GM18520 (cell line): ENCODE measurements at regions not wholly inside any gene's neighbourhood (a gene's known extent, or its start where the extent isn't known, plus 50 kb on each side); places are given as distances from the start of the nearest gene placed in this dataset.

ENCODE experiments used
- ATAC-seq: cut with Tn5 transposase; IDR thresholded peaks from one replicate; pipeline ENCODE4 v1.9.1; 2021; ENCODE audit not compliant: unreplicated experiment

DNA sequence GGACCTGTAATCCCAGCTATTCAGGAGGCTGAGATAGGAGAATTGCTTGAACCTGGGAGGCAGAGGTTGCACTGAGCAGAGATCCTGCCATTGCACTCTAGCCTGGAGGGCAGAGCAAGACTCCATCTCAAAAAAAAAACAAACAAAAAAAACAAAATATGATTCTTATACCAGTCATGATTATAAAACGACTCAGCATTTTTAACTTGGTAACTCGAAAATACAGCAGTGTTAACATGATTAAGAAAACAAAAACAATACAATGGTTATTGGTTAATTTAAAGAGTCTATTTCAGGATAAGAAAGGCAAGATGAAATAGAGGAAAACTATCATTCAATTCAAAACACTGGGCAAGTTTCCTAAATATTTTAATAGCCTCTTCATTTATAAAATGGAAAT lies 865.3 kb downstream of the PCDH7 start:
- no peak for ATAC-seq

DNA sequence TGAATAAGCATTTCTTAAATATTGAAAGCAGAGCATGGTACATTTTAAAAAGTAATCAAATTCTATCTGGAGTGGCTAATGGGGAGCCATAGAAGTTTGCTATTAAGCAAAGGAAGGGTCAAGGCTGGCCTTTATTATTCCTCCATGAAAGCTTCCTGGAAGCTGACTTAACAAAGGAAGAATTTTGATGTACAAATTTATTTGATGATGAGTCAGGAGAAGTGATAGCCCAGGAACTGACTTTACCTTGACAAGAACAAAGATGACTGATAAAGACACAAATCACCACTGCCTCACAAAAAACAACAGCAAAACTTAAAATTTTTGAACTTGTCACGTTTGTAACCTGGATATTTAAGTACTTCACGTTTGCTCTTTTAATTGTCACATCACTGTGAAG lies 872.1 kb downstream of the PCDH7 start:
- no peak for ATAC-seq

DNA sequence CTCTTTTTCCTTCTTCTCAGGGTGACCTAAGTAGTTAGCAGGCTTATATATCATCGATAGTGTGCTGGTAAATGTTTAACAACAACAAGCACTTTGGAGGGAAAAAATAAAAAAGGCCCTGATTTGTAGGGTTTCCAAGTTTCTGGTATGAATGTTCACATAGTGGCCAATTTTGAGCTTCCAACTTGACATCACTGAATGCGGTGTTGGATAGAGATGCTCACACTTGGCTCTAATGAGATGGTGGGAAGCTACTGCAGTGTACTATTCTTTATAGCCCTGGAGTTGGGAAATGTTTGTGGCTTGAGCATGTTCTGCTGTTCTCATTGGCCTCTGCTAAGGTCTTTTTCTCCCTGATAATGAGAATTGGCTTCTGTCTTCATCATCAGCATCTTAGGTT lies 875.3 kb downstream of the PCDH7 start:
- ATAC-seq = no peak

DNA sequence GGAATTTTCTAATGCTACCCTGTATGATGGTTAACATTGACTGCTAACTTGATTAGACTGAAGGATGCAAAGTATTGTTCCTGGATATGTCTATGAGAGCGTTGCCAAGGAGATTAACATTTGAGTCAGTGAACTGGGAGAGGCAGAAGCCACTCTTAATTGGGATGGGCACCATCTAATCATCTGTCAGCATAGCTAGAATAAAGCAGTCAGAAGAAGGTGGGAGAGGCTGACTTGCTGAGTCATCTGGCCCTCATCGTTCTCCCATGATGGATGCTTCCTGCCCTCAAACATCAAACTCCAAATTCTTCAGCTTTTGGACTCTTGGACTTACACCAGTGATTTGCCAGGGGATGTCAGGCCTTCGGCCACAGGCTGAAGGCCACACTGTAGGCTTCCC lies 878.5 kb downstream of the PCDH7 start:
- ATAC-seq = no peak

DNA sequence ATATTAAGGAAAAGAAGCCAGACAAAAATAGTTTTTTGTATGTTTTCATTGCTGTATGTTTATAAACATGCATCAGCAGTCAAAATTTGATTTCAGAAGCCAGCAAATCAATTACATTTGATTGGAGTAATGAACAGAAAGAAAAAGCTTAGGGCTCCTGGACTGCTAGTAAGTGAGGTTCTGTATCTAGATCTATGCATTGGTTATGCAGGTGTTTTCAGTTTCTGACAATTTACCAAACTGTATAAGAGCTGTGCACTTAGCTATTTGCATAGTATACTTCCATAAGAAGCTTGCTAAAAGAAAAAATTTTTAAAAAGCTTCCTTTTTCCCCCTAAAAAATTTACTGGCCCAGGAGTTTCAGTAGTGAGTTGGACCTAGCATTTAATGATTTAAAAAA lies 881.6 kb downstream of the PCDH7 start:
- no peak for ATAC-seq

DNA sequence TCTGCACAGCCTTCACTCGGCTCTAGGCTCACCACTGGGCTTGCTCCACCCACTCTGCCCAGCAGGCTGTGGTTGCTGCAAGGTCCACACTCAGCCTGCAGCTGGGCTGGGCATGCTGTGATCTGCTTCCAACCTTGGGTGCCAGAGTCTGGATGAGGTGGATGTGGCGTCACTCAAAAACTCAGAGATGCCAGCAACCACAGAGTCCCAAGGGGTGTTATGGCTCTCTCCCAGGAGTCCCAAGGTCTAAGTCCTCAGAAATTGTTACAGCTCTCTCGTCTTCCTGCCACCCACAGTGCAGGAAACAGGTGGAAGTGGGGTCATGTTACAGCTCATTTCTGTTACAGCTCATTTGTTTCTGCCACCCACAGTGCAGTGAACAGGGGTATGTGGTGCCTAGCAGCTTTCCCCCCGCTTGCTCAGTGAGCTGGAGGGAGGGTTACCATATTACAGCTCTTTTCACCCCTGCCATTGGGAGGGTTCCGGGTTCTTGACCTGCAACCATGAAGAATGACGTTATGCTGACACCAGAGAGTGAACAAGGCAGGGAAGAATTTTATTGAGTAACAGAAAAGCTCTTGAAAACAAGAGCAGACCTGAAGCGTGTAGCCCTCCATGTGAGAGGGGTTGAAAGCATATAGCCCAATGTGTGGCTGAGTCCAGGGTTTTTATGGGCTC lies 893.9 kb downstream of the PCDH7 start:
- no peak for ATAC-seq

DNA sequence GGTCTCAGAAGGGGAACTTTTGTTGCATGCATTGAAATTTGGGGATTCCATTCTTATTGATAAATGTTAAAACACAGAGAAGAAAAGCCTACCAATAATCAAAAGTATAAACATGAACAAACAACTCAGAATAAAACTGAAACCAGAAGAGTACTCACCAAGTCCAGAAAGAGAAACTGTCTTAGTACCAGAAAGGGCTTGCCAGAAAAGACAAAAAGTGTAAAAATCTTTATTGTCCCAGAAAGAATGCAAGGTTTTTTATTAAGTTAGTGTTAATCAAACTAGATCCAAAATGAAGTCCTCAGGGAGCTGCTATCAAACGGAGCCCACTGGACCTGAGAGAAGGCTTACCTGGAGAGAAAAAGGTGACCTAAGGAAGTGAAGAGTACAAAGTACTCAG lies 897.5 kb downstream of the PCDH7 start:
- no peak for ATAC-seq

DNA sequence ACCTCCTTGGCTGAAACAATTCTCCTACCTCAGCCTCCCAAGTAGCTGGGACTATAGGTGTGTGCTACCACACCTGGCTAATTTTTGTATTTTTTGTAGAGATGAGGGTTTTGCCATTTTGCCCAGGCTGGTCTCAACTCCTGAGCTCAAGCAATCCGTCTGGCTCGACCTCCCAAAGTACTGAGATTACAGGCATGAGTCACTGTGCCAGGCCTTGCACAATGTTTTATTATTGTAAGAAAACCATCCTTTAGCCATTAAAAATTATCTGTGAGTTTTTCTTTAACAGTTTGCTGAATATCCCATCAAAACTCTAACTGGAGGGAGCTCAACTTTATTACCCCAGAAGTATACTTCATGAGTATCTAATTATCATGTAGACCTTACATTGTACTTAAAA lies 900.3 kb downstream of the PCDH7 start:
- ATAC-seq = no peak

DNA sequence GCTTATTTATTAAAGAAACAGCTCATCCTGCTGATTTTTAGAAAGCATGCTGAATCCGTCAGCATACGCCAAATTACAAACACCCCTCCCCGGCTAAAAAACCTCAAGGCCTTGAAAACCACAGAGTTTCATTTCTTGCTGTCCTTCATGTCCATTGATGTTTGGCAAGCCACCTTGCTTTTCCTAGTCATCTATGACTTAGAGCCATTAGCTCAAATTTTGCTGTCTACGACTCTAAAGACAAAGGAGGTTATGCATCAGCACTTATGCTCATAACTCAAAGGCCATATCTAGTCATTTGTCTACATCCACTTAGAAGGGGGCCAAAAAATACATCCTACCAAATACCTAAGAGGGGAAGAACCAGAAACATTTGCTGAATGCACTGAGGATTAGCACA lies 925.1 kb downstream of the PCDH7 start:
- ATAC-seq = no peak

DNA sequence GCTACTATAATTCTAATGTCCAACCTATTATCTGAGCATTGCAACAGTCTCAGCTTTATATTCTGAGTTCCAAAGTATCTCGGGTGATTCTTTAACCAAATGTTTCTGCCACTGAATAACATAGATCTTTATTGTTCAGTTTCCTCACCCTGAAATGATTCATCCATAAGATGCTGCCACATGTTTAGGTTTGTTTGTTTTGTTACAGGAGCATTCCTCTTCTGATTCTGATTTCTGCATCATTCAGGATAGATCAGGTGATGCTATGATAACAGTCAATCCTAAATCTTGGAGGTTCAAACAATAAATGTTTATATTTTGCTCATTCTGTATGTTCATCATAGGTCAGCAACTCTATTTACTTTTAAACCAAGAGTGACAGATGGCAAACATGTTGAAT lies 927.6 kb downstream of the PCDH7 start:
- ATAC-seq = no peak

DNA sequence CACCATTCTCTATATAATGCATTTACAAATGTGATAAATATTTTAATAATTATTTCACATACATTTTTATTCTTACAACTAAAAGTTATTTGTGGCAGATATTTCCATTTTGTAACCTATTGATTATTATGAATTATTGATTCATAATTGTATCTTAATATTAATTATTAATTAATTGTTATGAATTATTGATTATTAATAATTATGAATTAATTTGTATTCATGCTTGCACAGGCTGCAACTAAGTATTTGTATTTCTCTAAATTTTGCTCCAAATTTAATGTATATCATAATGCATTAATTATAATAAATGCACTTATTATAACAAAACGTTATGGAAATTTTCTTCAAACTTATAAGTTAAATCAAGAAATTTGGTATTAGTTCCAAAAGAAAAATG lies 929.7 kb downstream of the PCDH7 start:
- no peak for ATAC-seq

DNA sequence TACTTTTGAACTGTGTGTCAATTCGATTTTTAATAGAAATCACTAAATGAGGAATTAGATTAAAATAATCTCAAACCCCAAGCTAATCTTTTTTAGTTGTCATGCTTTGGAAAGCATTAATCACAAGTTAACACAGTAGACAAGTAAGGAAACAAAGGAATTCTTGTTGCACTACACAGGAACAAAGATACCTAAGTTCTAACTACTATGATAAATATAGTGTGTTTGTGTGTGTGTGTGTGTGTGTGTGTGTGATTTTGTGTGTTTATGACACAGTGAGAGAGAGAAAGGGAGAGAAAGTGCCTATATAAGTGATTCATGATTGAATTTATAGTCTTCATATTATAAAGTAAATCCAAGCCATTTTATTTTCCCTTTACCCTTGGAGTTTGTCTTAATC lies 931.4 kb downstream of the PCDH7 start:
- ATAC-seq = no peak

DNA sequence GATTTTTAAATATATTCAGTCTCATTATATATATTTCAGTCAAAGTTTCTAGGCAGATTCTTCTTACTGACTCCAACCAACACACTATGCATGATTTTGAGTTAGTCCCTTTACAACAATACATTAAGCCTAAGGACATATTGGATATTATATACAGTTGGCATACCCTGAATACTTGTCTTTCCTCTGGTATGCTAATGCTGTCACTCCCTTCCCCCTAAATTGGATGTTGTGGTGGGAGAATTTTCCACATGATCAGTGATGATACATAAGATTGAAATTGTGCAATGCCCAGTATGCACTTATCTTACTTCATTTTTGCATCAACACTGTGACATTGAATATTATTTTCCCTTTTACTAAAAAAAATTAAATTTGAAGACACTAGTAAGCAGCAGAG lies 935.2 kb downstream of the PCDH7 start:
- no peak for ATAC-seq

DNA sequence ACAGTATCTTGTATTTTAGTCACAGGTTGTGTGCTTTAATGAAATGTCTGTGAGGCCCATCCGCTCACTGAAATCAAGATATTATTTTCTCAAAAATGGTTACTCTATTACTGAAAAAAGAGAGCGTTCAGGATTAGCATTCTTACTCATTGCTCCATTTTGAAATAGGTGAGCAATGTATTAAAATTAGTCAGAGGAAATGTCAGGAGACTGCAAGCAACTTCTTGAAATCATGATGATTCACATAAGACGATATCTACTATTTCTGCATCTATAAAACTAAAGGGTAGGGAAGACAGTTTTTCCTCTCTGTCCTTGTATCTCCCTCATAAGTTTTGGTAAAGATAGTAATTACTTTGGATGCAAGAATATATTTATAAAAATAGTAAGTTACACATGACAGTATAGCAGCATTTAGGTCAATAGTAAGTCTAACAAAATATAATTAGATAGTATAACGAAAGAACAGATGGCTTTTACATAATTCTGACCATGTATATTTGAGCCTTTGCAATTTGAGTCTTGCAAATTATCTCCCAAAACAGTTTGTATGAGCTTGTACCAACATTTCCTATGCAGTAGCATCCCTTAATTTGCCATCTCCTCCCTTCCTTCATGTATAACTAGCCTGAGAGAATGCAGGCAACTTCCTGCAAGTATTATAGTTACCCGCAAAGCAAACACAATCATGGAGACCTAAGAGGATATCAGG lies 937.8 kb downstream of the PCDH7 start:
- ATAC-seq = no peak

DNA sequence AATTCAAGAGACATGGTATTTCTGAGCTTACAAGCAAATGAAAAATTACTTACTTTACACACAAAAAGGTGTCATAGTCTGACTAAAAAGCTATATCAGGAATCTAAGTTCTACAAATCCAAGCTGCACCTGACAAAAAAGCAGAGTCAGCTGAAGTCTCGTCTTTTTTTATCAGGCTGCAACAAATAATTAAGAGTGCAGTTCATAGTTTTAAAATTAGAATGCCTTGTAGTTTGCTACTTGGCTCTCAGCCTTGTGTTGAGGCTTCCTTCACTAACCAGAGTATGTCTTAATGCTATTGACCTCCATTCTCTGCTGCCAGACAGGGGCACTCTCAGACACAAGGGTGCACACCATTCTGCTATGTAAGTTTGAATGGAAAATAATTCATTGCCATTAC lies 940.7 kb downstream of the PCDH7 start:
- ATAC-seq = no peak

DNA sequence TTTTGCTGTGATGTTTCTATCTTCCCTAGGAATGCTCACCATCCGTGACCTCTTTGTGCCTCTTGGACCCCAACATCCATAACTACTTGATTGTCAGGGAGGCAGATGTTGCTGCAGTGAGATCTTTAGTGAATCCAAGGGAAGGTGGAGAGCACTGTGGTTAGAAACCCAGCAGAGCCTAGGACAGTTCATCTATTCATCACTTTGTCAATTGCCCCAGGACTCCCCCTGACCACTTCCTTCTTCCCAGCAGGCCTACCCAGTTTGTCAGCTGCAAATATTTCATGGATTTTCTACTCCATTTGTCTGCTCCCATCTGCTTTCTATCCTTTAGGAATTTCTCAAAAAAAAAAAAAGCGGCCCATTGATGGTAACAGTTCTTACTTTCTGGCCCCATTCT lies 942.8 kb downstream of the PCDH7 start:
- ATAC-seq = no peak

DNA sequence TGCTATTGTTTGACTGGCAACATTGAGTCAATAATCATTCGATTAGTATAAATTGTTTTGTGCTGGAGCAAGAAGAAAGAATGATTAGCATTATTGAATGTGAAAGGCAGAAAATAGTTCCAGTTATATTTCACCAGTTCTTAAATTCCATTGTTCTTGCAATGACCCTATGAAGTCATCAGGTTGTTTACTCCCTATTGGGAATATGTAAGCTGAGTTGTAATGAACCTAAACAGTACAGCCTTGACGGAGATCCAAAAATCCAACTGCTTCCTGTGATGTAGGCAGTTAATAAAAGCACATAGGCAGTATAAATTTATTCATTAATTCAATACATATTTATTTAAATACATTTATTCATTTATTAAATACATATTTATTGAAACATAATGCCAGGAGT lies 947.5 kb downstream of the PCDH7 start:
- no peak for ATAC-seq

DNA sequence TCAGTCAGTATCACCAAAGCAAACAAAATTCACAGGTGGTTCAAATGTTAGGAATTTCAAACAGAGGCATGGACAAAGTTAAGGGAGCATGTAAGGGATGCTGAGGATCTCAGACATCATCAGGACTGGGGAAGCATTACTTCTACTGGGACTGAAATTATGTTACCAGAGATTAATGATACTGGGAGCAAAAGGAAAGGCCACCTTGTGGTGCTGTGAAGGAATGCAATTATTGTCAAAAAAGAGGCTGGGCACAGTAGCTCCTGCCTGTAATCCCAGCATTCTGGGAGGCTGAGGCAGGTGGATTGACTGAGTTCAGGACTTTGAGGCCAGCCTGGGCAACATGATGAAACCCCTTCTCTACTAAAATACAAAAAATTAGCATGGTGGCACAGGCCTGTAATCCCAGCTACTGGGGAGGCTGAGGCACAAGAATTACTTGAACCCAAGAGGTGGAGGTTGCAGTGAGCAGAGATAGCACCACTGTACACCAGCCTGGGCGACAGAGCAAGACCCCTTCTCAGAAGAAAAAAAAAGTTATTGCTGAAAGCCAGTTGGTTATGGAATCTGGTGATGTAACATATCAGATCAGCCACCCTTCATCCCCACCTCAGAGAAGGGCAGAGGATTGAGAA lies 954.3 kb downstream of the PCDH7 start:
- ATAC-seq = no peak

DNA sequence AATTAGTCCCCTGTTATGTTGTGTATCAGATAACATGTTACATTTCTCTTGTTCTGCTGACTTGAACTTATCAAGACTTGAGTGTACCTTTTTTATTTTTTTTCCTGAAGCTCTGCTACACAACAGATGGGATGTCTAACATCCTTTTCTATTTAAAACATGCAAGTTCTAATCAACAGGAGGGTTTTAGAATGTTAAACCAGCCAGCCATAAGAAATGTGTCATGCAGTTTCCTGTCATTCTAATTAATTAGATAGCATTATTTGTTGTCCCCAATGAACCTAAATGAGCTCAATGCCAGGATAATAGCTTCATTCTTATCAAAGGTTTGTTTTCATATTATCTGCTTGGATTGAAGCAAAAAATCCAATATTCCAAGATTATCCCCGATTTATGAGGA lies 958.2 kb downstream of the PCDH7 start:
- ATAC-seq = no peak

DNA sequence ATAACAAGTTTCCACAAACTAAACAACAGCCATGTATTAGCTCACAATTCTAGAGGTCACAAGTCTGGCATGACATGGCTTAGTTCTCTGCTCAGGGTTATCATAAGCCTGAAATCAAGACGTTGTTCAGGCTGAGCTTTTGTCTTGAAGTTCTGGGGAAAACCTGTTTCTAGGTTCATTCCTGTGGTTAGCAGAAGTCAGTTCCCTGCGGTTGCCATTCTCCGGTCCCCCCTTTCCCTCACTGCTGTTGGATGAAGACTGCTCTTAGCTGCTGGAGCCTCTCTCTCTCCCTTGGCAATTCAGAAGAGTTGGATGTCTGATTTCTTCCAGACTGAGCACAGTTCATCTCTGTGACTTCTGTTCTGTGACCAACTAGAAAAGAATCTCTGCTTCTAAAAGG lies 962.6 kb downstream of the PCDH7 start:
- ATAC-seq = no peak

DNA sequence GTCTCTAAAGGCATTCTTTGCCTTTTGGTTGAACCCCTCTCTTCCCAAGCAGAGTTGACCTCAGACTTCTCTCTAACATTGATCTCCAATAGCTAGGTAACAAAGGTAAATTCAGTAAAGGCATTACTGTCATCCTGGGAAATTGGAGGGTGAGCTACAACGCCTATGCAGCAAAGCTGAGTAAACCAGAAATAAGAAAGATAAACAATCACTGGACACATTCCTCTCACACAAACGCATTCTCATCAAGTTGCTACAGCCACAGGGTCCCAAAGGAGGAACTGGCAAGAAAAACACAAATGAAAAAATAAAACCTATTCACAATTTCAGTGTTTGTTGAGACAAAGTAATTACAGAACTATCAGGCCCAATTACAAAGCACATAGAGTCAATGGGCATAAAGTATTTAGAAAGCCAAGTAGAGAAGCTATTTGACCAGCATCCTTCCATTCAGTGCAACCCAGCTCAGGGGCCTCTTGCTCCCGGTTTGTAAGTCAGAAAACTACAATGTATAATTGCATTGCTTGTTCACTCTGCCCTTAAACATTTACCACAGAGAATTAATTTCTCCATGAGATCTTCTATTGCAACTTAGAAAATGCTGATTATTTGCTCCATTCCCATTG lies 967.7 kb downstream of the PCDH7 start:
- ATAC-seq = no peak

DNA sequence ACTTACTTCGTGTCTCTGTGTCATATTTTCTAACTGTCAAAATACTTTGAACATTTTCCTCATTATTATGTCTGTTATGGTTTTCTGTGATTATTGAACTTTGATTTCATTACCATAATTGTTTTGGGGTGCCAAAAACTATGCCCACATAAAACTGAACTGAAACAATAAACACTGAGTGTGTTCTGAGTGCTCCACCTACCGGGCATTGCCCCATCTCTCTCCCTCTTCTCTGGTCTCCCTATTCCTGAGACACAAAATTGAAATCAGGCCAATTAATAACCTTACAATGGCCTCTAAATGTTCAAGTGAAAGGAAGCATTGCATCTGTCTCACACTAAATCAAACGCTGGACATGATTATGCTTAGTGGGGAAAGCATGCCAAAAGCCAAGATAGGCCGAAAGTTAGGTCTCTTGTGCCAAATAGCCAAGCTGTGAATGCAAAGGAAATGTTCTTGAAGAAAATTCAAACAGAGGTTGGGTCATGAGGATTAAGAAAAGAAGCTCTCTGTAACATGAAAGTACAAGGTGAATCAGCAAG lies 972.3 kb downstream of the PCDH7 start:
- ATAC-seq = no peak
